K562 (cell line): ENCODE measurements at regions not wholly inside any gene's neighbourhood (a gene's known extent, or its start where the extent isn't known, plus 50 kb on each side); places are given as distances from the start of the nearest gene placed in this dataset.

Experiments
- CREM ChIP-seq: IDR thresholded peaks from 2 replicates; pipeline ENCODE4 v1.6.1; 2014; ENCODE audit warnings: antibody characterized with exemption, low read depth
- GATAD2A ChIP-seq: fragments of 450-650 bp; IDR thresholded peaks from 2 replicates; pipeline ENCODE4 v1.6.1; 2017
- HEY1 ChIP-seq: fragments of 250-450 bp; sonication (Bioruptor Pico); IDR thresholded peaks from 2 replicates; pipeline ENCODE4 v1.5.0; 2020; ENCODE audit warnings: mild to moderate bottlenecking, moderate library complexity, borderline replicate concordance
- KDM4B ChIP-seq, 2 experiments: fragments of 450-650 bp in 1 of 2; sonication (generic) in 1 of 2; IDR thresholded peaks; 2 replicates each; pipeline ENCODE4 v1.6.1; 2016 to 2017; ENCODE audit warnings: borderline replicate concordance in 2 of 2, antibody characterized with exemption in 1 of 2, low read depth in 1 of 2, mild to moderate bottlenecking in 1 of 2
- MTA2 ChIP-seq: fragments of 450-650 bp; IDR thresholded peaks from 2 replicates; pipeline ENCODE4 v1.6.1; 2016; ENCODE audit warnings: low read depth
- SAFB ChIP-seq: fragments of 200-400 bp; formaldehyde crosslinking; IDR thresholded peaks from 2 replicates; pipeline ENCODE4 v1.6.1; 2017; ENCODE audit warnings: low read depth, low read length, borderline replicate concordance
- SUPT5H ChIP-seq: fragments of 450-650 bp; IDR thresholded peaks from 2 replicates; pipeline ENCODE4 v1.6.1; 2016
- TAF9B ChIP-seq: fragments of 450-650 bp; IDR thresholded peaks from 2 replicates; pipeline ENCODE4 v1.6.1; 2018; ENCODE audit warnings: mild to moderate bottlenecking; ENCODE audit not compliant: partially characterized antibody
- ZNF282 ChIP-seq: sonication (generic); formaldehyde crosslinking; IDR thresholded peaks from 2 replicates; pipeline ENCODE4 v1.8.1; 2023; ENCODE audit warnings: missing genetic modification reagents
- ZNF354B ChIP-seq: fragments of 250-450 bp; sonication (Bioruptor Pico); IDR thresholded peaks from 2 replicates; pipeline ENCODE4 v1.4.0; 2020
- ZNF584 ChIP-seq: fragments of 200-800 bp; sonication (Bioruptor generic); IDR thresholded peaks from 2 replicates; pipeline ENCODE4 v1.6.1; 2016; ENCODE audit warnings: low read depth, mild to moderate bottlenecking, missing genetic modification characterization, missing compliant biosample characterization
- ZSCAN32 ChIP-seq: fragments of 450-650 bp; formaldehyde crosslinking; IDR thresholded peaks from 2 replicates; pipeline ENCODE4 v1.4.0; 2020; ENCODE audit warnings: mild to moderate bottlenecking, moderate library complexity
- ZZZ3 ChIP-seq: fragments of 450-650 bp; IDR thresholded peaks from 2 replicates; pipeline ENCODE4 v1.6.1; 2016; ENCODE audit warnings: antibody characterized with exemption, mild to moderate bottlenecking, moderate library complexity
- TF ChIP-seq, protein P1 (sequence below): IDR thresholded peaks from 2 replicates; pipeline ENCODE4 v1.6.1; 2012; ENCODE audit warnings: low read depth, low read length, improper control_type of control experiment, borderline replicate concordance
- TF ChIP-seq, protein P2 (sequence below): fragments of 150-350 bp; IDR thresholded peaks from 2 replicates; pipeline ENCODE4 v1.6.1; 2014; ENCODE audit warnings: low read depth, mild to moderate bottlenecking, low read length, borderline replicate concordance
- TF ChIP-seq, protein P3 (sequence below), 2 experiments: fragments of 450-650 bp; IDR thresholded peaks; 2 replicates each; pipeline ENCODE4 v1.6.1; 2016; ENCODE audit warnings: mild to moderate bottlenecking in 2 of 2, borderline replicate concordance in 1 of 2, low read depth in 1 of 2, moderate library complexity in 1 of 2

DNA sequence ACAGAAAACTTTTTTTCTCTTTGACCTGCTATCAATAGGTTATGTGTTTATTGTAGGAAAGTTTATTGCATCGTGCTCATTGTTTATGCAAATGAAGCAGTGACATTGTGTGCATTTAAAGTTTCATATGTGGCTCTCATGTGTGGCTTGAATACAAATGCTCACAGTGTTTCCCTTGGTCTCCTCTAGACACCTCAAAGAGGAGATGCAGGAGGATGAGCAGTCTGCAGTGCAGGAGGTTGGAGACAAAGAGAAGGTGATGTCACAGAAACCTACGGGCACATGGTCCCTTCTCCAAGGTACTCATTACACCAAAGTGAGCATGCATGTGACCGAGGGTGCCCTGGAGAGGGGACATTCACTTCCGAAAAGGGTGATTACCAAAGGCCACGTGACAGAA, 430.2 kb downstream of the INHBA start (continued):
- TF ChIP-seq, protein P1, sequence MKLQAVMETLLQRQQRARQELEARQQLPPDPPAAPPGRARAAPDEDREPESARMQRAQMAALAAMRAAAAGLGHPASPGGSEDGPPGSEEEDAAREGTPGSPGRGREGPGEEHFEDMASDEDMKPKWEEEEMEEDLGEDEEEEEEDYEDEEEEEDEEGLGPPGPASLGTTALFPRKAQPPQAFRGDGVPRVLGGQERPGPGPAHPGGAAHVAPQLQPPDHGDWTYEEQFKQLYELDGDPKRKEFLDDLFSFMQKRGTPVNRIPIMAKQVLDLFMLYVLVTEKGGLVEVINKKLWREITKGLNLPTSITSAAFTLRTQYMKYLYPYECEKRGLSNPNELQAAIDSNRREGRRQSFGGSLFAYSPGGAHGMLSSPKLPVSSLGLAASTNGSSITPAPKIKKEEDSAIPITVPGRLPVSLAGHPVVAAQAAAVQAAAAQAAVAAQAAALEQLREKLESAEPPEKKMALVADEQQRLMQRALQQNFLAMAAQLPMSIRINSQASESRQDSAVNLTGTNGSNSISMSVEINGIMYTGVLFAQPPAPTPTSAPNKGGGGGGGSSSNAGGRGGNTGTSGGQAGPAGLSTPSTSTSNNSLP: no peak
- TF ChIP-seq, protein P2, sequence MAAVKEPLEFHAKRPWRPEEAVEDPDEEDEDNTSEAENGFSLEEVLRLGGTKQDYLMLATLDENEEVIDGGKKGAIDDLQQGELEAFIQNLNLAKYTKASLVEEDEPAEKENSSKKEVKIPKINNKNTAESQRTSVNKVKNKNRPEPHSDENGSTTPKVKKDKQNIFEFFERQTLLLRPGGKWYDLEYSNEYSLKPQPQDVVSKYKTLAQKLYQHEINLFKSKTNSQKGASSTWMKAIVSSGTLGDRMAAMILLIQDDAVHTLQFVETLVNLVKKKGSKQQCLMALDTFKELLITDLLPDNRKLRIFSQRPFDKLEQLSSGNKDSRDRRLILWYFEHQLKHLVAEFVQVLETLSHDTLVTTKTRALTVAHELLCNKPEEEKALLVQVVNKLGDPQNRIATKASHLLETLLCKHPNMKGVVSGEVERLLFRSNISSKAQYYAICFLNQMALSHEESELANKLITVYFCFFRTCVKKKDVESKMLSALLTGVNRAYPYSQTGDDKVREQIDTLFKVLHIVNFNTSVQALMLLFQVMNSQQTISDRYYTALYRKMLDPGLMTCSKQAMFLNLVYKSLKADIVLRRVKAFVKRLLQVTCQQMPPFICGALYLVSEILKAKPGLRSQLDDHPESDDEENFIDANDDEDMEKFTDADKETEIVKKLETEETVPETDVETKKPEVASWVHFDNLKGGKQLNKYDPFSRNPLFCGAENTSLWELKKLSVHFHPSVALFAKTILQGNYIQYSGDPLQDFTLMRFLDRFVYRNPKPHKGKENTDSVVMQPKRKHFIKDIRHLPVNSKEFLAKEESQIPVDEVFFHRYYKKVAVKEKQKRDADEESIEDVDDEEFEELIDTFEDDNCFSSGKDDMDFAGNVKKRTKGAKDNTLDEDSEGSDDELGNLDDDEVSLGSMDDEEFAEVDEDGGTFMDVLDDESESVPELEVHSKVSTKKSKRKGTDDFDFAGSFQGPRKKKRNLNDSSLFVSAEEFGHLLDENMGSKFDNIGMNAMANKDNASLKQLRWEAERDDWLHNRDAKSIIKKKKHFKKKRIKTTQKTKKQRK: no peak
- TF ChIP-seq ZSCAN32 (CRISPR knock-in tag) (no peak), SAFB (no peak), ZZZ3 (no peak), TAF9B (no peak), GATAD2A (no peak), HEY1 (no peak), ZNF584 (CRISPR knock-in tag) (no peak), ZNF282 (CRISPR knock-in tag) (no peak), CREM (no peak), SUPT5H (no peak), KDM4B (IDR thresholded peaks at IDR 0.05; ENCODE audit: borderline replicate concordance in 2 of 2, low read depth in 1 of 2) (no peak), ZNF354B (CRISPR knock-in tag) (no peak), MTA2 (no peak)
- TF ChIP-seq, protein P3, sequence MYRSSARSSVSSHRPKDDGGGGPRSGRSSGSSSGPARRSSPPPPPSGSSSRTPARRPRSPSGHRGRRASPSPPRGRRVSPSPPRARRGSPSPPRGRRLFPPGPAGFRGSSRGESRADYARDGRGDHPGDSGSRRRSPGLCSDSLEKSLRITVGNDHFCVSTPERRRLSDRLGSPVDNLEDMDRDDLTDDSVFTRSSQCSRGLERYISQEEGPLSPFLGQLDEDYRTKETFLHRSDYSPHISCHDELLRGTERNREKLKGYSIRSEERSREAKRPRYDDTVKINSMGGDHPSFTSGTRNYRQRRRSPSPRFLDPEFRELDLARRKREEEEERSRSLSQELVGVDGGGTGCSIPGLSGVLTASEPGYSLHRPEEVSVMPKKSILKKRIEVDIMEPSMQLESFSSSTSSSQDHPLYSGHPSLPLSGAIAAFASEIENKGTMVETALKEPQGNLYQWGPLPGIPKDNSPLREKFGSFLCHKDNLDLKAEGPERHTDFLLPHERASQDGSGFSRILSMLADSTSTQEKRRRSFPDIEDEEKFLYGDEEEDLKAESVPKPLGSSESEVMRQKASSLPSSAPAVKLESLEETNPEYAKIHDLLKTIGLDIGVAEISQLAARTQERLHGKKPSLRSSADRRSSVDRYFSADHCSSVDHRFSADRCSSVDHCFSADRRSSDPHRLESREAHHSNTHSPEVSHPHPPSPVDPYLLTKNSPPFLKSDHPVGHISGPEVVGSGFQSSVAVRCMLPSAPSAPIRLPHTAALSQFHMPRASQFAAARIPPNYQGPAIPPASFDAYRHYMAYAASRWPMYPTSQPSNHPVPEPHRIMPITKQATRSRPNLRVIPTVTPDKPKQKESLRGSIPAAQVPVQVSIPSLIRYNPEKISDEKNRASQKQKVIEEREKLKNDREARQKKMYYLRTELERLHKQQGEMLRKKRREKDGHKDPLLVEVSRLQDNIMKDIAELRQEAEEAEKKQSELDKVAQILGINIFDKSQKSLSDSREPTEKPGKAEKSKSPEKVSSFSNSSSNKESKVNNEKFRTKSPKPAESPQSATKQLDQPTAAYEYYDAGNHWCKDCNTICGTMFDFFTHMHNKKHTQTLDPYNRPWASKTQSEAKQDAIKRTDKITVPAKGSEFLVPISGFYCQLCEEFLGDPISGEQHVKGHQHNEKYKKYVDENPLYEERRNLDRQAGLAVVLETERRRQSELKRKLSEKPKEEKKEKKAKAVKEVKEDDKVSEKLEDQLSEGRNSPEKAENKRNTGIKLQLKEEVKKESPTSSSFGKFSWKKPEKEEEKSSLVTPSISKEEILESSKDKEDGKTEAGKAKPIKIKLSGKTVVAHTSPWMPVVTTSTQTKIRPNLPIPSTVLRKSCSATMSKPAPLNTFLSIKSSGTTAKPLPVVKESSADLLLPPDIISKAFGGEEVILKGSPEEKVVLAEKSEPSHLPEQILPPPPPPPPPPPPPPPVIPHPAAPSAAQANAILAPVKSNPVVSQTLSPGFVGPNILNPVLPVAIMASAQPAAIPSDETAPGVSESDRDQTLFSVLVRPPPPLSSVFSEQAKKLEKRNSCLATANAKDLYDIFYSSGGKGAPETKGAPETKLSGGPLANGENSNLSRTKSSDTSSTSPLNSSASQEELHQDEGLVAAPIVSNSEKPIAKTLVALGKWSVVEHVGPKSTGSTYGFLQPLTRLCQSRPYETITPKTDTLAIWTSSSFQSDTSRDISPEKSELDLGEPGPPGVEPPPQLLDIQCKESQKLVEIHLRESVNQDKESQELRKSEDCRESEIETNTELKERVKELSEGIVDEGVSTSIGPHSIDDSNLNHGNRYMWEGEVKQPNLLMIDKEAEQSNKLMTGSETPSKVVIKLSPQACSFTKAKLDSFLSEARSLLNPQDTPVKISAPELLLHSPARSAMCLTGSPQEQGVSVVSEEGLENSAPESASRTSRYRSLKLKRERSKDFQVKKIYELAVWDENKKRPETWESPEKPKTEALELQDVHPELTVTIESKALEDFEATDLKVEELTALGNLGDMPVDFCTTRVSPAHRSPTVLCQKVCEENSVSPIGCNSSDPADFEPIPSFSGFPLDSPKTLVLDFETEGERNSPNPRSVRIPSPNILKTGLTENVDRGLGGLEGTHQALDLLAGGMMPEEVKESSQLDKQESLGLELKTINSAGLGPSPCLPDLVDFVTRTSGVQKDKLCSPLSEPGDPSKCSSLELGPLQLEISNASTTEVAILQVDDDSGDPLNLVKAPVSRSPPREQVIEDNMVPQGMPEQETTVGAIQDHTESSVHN (IDR thresholded peaks at IDR 0.05; ENCODE audit: borderline replicate concordance in 1 of 2, low read depth in 1 of 2): no peak
- TF ChIP-seq, all 486 proteins: peak for 0
